ENCODE measurements at regions not wholly inside any gene's neighbourhood (a gene's known extent, or its start where the extent isn't known, plus 50 kb on each side); places are given as distances from the start of the nearest gene placed in this dataset.

- no peak for DNase-seq
These were observed 113.1 kb downstream of the ICOS start for GRCh38 chr2:204049635-204050034.

GRCh38 chr2:204050681-204051080 is 114.1 kb downstream of the ICOS start:
- no peak for DNase-seq

- DNase-seq: no peak
These were observed 114.9 kb downstream of the ICOS start for GRCh38 chr2:204051476-204051875.

GRCh38 chr2:204051984-204052556 is 115.5 kb downstream of the ICOS start:
- DNase-seq: no peak

GRCh38 chr2:204059016-204059415 is 122.5 kb downstream of the ICOS start:
- DNase-seq: no peak

- DNase-seq: no peak
These were observed 124.3 kb downstream of the ICOS start for GRCh38 chr2:204060841-204061240.

- no peak for DNase-seq
These were observed 124.7 kb downstream of the ICOS start for GRCh38 chr2:204061241-204061640.

GRCh38 chr2:204064119-204064518 is 127.6 kb downstream of the ICOS start:
- DNase-seq: no peak

GRCh38 chr2:204065566-204065965 is 129.0 kb downstream of the ICOS start:
- no peak for DNase-seq

GRCh38 chr2:204066051-204066450 is 129.5 kb downstream of the ICOS start:
- DNase-seq: no peak

GRCh38 chr2:204069804-204070203 is 133.2 kb downstream of the ICOS start:
- no peak for DNase-seq

- DNase-seq: no peak
These were observed 136.1 kb downstream of the ICOS start for GRCh38 chr2:204072443-204073324.

- DNase-seq: no peak
These were observed 137.9 kb downstream of the ICOS start for GRCh38 chr2:204074456-204074855.

- no peak for DNase-seq
These were observed 141.6 kb downstream of the ICOS start for GRCh38 chr2:204078003-204078698.

GRCh38 chr2:204081487-204082425 is 145.2 kb downstream of the ICOS start:
- DNase-seq: no peak

- no peak for DNase-seq
These were observed 149.6 kb downstream of the ICOS start for GRCh38 chr2:204086167-204086566.

GRCh38 chr2:204089105-204089504 is 152.5 kb downstream of the ICOS start:
- no peak for DNase-seq

GRCh38 chr2:204089574-204089973 is 153.0 kb downstream of the ICOS start:
- no peak for DNase-seq

GRCh38 chr2:204090021-204090420 is 153.5 kb downstream of the ICOS start:
- no peak for DNase-seq

GRCh38 chr2:204104811-204105210 is 168.2 kb downstream of the ICOS start:
- DNase-seq: no peak

- no peak for DNase-seq
These were observed 171.8 kb downstream of the ICOS start for GRCh38 chr2:204108330-204108751.

- DNase-seq: no peak
These were observed 172.3 kb downstream of the ICOS start for GRCh38 chr2:204108781-204109295.

Measured in bone marrow (tissue), 2 donors.